Peyer's patch (tissue), 4 donors: ENCODE measurements at regions not wholly inside any gene's neighbourhood (a gene's known extent, or its start where the extent isn't known, plus 50 kb on each side); places are given as distances from the start of the nearest gene placed in this dataset.

Source experiments
- CTCF ChIP-seq, 6 experiments: fragments of 450-650 bp in 4 of 6; fragments of 200-600 bp in 2 of 6; sonication (generic) in 1 of 6; IDR thresholded peaks; one replicate each; pipeline ENCODE4 v1.5.1; 2017 to 2019; ENCODE audit warnings: antibody characterized with exemption in 6 of 6, mild to moderate bottlenecking in 3 of 6, moderate library complexity in 1 of 6
- POLR2A ChIP-seq, 2 donors: fragments of 450-650 bp; IDR thresholded peaks; one replicate each; pipeline ENCODE4 v1.5.1; 2017; ENCODE audit warnings: antibody characterized with exemption in 2 of 2, mild to moderate bottlenecking in 2 of 2, moderate library complexity in 2 of 2

GRCh38 chr9:17854487-17854886, 275.6 kb downstream of the SH3GL2 start:
- TF ChIP-seq CTCF (IDR thresholded peaks at IDR 0.05) (no peak), POLR2A (IDR thresholded peaks at IDR 0.05) (no peak)
